Left lung (tissue), 4 donors: ENCODE measurements at regions not wholly inside any gene's neighbourhood (a gene's known extent, or its start where the extent isn't known, plus 50 kb on each side); places are given as distances from the start of the nearest gene placed in this dataset.

ENCODE experiments used
- ATAC-seq: fragments of 200-7000 bp; cut with Tn5 transposase; one replicate; pipeline ENCODE4 v1.9.1; 2020; ENCODE audit warnings: moderate library complexity
- DNase-seq, 4 donors: peaks; one replicate each; pipeline ENCODE4 v3.0.0-alpha.2; 2013 to 2020
- H3K27ac ChIP-seq, 2 donors: fragments of 200-600 bp; sonication (generic) in 1 of 2; one replicate each; pipeline versions ENCODE4 v1.5.0 to v1.8.0; 2020 to 2021
- H3K27me3 ChIP-seq, 2 donors: fragments of 200-600 bp; sonication (generic) in 1 of 2; one replicate each; pipeline versions ENCODE4 v1.5.0 to v1.8.0; 2020 to 2021
- H3K36me3 ChIP-seq, 2 donors: fragments of 200-600 bp; sonication (generic) in 1 of 2; one replicate each; pipeline versions ENCODE4 v1.5.0 to v1.8.0; 2020 to 2021
- H3K4me1 ChIP-seq, 2 donors: fragments of 200-600 bp; one replicate each; pipeline ENCODE4 v1.8.0; 2021
- H3K4me3 ChIP-seq, 2 donors: fragments of 200-600 bp; sonication (generic) in 1 of 2; one replicate each; pipeline versions ENCODE4 v1.5.0 to v1.8.0; 2020 to 2021; ENCODE audit warnings: mild to moderate bottlenecking in 1 of 2
- H3K9me3 ChIP-seq, 2 donors: fragments of 200-600 bp; sonication (generic) in 1 of 2; one replicate each; pipeline versions ENCODE4 v1.5.0 to v1.8.0; 2020 to 2021
- intact Hi-C, 2 donors: fragments of 100-400 bp; cut with DNase I; formaldehyde crosslinking; loops; one replicate each; pipeline versions ENCODE4 v1.11.2 to v1.14.2; 2022
- TF ChIP-seq, protein P1 (sequence below), 2 donors: fragments of 200-600 bp; sonication (generic) in 1 of 2; IDR thresholded peaks; one replicate each; pipeline versions ENCODE4 v1.5.0 to v1.8.0; 2021; ENCODE audit warnings: antibody characterized with exemption in 2 of 2
- donor health status: DM: no; HTN: yes; CAD: no.
- donor health status: DM: no; HTN: no; CAD: no.

DNA sequence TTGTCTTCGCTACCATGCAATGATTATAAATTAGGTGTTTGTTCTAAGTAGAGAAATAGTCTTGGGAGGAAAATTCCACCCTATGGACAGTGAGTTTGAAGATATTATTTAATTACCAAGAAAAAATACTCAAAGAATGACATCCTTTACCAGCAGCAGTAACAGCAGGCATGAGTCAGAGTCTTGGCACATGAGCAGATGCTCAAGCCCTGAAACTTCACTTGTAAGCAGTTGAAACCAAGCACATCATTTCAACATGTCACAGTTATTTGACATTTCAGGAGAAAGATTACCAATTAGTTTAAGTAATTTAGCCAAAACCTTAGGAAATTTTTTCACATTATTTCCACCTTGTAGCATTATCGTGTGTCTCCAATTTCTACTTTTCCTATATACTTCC is 99.2 kb downstream of the C12orf50 start:
- no peak overlapping the region for H3K27ac ChIP-seq
- no peaks in the 10 kb centered on the region for H3K9me3 ChIP-seq
- H3K27me3 ChIP-seq = no peaks in the 10 kb centered on the region
- no peaks in the 10 kb centered on the region for H3K4me1 ChIP-seq
- no peak overlapping the region for H3K4me3 ChIP-seq
- TF ChIP-seq, protein P1, sequence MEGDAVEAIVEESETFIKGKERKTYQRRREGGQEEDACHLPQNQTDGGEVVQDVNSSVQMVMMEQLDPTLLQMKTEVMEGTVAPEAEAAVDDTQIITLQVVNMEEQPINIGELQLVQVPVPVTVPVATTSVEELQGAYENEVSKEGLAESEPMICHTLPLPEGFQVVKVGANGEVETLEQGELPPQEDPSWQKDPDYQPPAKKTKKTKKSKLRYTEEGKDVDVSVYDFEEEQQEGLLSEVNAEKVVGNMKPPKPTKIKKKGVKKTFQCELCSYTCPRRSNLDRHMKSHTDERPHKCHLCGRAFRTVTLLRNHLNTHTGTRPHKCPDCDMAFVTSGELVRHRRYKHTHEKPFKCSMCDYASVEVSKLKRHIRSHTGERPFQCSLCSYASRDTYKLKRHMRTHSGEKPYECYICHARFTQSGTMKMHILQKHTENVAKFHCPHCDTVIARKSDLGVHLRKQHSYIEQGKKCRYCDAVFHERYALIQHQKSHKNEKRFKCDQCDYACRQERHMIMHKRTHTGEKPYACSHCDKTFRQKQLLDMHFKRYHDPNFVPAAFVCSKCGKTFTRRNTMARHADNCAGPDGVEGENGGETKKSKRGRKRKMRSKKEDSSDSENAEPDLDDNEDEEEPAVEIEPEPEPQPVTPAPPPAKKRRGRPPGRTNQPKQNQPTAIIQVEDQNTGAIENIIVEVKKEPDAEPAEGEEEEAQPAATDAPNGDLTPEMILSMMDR (IDR thresholded peaks at IDR 0.05) = no peak
- ATAC-seq = no peak
- H3K36me3 ChIP-seq = no peaks in the 10 kb centered on the region
- intact Hi-C loops = no loop called here
- DNase-seq = no peak

DNA sequence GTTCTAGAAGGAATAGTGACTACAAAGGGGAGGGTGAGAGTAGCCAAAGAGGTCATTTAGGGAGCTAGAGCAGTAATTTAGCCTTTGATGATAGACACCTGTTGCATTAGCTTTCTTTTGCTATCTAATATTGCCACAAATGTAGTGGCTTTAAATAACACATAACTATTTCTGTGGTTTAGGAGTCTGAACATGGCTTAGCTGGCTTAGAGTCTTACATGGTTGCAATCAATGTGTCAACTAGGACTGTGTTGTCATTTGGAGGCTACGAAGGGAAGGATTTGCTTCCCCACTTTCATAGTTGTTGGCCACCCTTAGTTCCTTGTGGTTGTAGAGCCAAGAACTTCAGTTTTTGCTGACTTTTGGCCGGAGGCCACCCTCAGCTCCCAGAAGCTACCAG is 99.9 kb downstream of the C12orf50 start:
- Histone ChIP-seq H3K4me1 (no peaks in the 10 kb centered on the region), H3K9me3 (no peaks in the 10 kb centered on the region), H3K27me3 (no peaks in the 10 kb centered on the region), H3K4me3 (no peak overlapping the region), H3K36me3 (no peaks in the 10 kb centered on the region), H3K27ac (no peak overlapping the region)
- TF ChIP-seq, protein P1 (IDR thresholded peaks at IDR 0.05) = no peak
- intact Hi-C loops = no loop called here
- DNase-seq = no peak
- ATAC-seq = no peak

DNA sequence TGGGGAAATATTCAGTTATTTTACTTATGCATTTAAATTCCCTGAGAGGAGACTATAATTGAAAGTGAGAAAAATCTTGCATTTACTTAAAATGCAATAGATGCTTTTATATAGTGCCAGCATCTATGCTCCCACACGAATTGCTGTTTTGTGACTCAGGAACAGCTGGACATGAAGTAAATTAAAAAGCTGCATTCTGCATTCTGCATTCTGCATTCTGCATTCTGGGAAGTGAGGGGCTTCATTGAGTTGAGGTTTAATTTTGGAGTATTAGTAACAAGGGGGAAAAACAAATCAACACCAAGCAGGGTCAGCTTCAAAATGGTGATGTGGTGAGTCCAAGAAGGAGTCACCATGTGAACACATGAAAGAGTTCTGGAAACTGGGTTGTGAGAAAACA is 101.2 kb downstream of the C12orf50 start:
- H3K36me3 ChIP-seq = no peaks in the 10 kb centered on the region
- TF ChIP-seq, protein P1 (IDR thresholded peaks at IDR 0.05) = no peak
- no peaks in the 10 kb centered on the region for H3K27me3 ChIP-seq
- intact Hi-C loops = no loop called here
- DNase-seq (no peak), ATAC-seq (no peak)
- H3K4me1 ChIP-seq = no peaks in the 10 kb centered on the region
- H3K4me3 ChIP-seq = no peak overlapping the region
- H3K9me3 ChIP-seq = no peaks in the 10 kb centered on the region
- H3K27ac ChIP-seq = no peak overlapping the region

DNA sequence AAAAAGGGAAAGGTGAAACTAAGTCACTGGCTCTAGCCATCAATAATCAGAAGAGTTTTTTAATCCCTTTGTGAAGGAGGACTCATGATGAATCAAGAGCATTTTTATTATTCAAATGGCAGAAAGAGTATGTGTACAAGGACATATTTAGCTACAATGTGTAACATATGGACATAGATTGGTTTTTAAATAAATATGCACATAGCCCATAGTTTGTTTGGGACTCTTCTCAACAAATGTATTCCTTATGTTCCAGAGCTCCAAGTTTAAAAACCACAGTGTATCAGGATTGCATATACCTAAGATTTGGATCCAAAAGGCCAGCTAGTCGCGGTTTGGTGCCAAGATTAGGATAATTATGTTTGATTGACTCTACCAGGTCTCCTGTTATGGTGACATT is 104.2 kb downstream of the C12orf50 start:
- no peaks in the 10 kb centered on the region for H3K9me3 ChIP-seq
- TF ChIP-seq, protein P1 (IDR thresholded peaks at IDR 0.05) = no peak
- no peak overlapping the region for H3K4me3 ChIP-seq
- H3K36me3 ChIP-seq = no peaks in the 10 kb centered on the region
- intact Hi-C loops = no loop called here
- no peak for DNase-seq
- no peaks in the 10 kb centered on the region for H3K4me1 ChIP-seq
- no peak for ATAC-seq
- no peaks in the 10 kb centered on the region for H3K27me3 ChIP-seq
- no peak overlapping the region for H3K27ac ChIP-seq

DNA sequence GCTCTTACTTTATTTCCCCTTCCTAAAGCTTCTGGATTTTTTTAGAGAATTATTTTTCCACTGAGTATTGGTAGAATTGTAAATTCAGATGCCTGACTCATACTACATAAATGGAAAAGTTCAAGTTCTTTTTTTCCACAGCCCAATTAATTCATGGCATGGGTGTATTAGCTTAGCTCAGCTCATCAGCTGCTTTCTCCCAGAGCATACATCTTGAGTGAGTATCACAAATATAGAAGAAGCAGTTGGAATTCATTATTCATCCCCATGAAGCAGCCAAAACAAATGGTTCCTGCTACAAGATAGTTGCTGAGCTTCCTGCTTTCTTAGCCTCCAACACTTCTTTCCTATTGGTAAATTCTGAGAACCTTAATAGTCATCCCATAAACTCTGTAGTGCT is 105.1 kb downstream of the C12orf50 start:
- ATAC-seq = no peak
- no peak for DNase-seq

More for the DNA sequence above, 105.1 kb downstream of the C12orf50 start:
- TF ChIP-seq, protein P1 (IDR thresholded peaks at IDR 0.05) = no peak
- intact Hi-C loops = no loop called here
- H3K9me3 ChIP-seq = no peaks in the 10 kb centered on the region
- H3K27ac ChIP-seq = no peak overlapping the region
- H3K27me3 ChIP-seq = no peaks in the 10 kb centered on the region
- no peaks in the 10 kb centered on the region for H3K4me1 ChIP-seq
- H3K36me3 ChIP-seq = no peaks in the 10 kb centered on the region
- H3K4me3 ChIP-seq = no peak overlapping the region
